Astrocyte of the cerebellum (primary cell): ENCODE measurements at regions not wholly inside any gene's neighbourhood (a gene's known extent, or its start where the extent isn't known, plus 50 kb on each side); places are given as distances from the start of the nearest gene placed in this dataset.
"Not testable (repeated sequence)": the region's sequence is repeated elsewhere in the genome, so short reads cannot be mapped to it uniquely, and the experiment has no call there.

Experiments
- DNase-seq: peaks from one replicate; pipeline ENCODE4 v3.0.0-alpha.2; 2011; ENCODE audit warnings: low read depth
- H3K4me3 ChIP-seq: 2 replicates; pipeline ENCODE4 v1.5.1; 2011; ENCODE audit warnings: mild to moderate bottlenecking, low read depth, low read length, moderate library complexity
- in situ Hi-C: cut with HindIII; loops from 2 replicates; pipeline ENCODE4 v1.10.0; 2017; ENCODE audit warnings: low sequenced_read_pairs
- TF ChIP-seq, protein P1 (sequence below): IDR thresholded peaks from 2 replicates; pipeline ENCODE4 v1.5.1; 2012; ENCODE audit warnings: low read length, low read depth, moderate library complexity, mild to moderate bottlenecking; ENCODE audit errors: missing control alignments

DNA sequence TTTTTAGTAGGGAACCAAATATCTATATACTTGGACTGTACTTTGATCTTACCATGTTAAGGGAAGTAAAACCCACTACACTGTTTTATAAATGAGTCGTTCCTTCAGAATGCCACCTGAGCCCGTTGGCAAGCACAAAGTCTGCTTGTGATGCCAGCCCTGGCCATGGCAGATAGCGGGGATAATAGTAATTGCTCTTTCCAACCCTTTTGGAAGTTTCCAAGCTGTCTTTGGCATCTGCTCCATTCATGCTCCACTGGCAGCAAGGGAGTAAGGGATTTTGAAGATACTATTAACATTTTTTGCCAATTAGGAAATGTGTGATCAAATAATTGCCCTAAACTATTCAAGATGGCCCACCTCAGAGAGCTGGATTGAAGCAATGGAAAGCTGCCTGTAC lies 689.2 kb upstream of the SLIT2 start:
- no peak overlapping the region for H3K4me3 ChIP-seq
- TF ChIP-seq, protein P1, sequence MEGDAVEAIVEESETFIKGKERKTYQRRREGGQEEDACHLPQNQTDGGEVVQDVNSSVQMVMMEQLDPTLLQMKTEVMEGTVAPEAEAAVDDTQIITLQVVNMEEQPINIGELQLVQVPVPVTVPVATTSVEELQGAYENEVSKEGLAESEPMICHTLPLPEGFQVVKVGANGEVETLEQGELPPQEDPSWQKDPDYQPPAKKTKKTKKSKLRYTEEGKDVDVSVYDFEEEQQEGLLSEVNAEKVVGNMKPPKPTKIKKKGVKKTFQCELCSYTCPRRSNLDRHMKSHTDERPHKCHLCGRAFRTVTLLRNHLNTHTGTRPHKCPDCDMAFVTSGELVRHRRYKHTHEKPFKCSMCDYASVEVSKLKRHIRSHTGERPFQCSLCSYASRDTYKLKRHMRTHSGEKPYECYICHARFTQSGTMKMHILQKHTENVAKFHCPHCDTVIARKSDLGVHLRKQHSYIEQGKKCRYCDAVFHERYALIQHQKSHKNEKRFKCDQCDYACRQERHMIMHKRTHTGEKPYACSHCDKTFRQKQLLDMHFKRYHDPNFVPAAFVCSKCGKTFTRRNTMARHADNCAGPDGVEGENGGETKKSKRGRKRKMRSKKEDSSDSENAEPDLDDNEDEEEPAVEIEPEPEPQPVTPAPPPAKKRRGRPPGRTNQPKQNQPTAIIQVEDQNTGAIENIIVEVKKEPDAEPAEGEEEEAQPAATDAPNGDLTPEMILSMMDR = no peak
- DNase-seq = no peak
- in situ Hi-C loops = no loop called here

DNA sequence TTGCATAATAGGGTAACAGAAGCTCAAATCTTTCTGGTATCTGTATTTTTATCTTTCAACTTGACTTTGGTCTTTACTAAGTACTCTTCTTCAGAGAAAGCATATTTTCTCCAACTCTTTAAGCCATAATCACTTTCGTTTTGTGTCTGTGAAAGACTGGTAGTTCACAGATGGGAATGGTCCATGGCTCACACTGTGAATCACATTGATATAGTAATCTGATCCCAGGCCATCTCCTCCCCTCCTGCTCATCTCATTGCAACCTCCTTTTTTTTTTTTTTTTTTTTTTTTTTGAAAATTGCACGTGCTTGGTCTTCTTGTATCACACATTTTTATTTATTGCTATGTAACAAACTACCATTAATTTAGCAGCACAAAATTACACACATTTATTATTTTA lies 694.5 kb upstream of the SLIT2 start:
- H3K4me3 ChIP-seq = no peak overlapping the region
- no peak for DNase-seq
- in situ Hi-C loops = no loop called here
- TF ChIP-seq, protein P1 = no peak

DNA sequence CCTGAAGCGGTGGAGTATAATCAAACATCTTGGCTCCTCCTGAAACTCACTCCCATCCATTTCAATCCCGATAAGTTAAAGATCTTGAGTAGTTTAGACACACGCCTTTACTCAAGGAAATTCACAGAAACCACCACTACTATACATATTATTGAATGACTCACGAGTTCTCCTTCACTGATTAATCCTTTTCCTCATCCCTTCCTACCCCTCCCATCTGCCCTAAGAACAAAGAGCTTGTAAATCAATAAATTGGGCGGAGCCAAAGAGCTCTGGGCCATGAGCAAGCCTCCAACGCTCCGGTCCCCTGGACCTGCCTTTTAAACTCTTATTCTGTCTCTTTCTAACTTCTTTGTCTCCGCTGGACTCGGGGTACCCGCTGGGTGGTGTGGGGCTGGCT lies 695.4 kb upstream of the SLIT2 start:
- DNase-seq, H3K4me3 ChIP-seq, in situ Hi-C loops: not testable (repeated sequence)

DNA sequence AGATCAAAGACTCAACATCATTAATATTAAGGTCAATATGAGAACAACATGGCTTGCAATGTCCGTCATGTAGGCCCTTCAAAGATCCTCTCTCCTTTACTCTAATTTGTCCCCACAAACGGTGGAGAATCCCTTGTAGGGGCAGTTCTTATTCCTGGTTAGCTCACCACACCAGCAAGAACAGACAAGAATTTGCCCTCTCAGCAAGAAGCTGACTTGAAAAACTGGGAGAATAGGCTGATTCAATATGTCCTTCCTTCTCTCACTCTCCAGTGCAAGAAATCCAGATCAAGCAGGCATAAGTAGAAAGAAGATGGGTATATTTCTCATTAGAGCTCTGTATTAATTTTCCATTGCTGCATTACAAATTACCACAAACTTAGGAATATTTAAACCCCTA lies 704.2 kb upstream of the SLIT2 start:
- TF ChIP-seq, protein P1 = no peak
- H3K4me3 ChIP-seq = no peak overlapping the region
- no peak for DNase-seq
- in situ Hi-C loops = no loop called here

DNA sequence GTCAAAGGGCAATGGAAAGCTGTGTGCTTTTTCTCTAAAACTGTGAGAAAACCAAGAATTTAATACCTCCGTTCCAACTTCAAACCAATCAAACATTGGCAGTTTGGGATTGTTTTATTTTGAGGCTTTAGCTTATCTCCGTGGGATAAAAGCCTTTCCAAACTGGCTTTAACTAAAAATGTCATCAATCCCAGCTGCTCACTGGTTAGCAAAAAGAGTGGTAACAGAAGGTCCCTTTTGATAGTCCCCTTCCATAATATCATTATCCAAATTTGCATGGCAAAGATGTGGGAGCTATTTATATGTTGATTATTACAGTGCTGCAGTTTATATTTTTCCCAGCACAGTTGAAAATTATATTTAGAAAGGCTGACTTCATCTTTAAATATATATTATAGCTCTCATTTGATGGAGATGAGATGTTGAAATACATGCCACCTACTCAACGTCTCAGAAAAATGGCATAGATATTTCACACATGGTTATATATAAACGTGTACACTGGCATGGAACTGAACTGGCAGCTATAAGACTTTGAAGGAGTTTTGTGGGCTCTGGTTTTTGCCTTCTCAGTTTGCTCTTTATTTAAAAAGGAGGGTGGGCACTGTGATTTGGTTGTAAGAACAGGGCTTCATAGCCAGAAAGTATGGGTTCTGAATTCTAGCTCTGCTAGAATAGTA lies 707.1 kb upstream of the SLIT2 start:
- in situ Hi-C loops = no loop called here
- TF ChIP-seq, protein P1 = no peak
- no peak for DNase-seq
- no peak overlapping the region for H3K4me3 ChIP-seq

DNA sequence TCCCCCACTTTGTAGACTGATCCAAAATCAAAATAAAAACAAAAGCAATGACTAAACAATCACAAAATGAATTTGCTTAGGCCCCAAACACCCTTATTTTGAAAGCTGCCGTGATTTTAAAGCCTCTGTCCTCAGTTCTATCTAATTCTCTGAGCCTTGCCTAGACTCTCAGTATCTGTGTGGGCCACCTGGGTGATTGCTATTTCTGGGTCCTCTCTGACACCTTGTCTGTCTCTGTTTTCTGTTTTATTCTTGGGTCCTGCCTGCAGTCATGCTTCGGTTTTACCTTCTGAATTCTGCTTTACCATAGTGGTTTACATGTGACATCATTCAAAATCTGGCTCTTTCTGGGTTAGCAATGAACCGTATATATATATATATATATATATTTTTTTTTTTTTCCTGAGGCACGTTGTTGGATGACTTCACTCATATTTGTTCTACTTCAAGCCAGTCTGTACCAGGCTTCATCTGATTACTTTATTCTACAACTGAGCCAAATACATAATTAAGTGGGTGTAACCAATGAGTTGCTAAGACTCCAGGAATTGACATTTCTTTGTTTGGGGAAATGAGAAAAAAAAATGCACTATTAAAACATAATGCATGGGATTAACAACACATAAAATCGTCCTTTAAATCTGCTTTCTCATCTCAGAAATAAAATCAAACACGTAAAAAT lies 710.7 kb upstream of the SLIT2 start:
- TF ChIP-seq, protein P1 = no peak
- no peak for DNase-seq
- in situ Hi-C loops = no loop called here
- no peak overlapping the region for H3K4me3 ChIP-seq

DNA sequence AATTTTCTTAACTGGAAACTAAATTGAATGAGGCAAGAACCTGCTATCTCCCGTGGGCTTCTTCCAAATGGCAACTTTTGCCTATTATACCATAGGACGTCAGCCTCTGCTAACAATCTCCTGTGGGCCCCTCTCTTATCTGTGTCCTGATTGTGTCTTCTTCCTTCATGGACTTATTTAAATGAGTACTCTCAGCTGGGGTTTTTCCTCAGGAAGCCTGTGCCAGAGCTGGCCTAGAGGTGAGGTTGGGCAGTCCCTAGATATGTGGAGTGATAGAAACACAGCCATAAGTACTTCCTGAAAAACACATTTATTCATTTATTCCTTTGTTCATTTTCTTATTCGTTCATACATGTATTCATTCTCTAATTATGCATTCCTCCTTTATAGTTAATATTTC lies 712.5 kb upstream of the SLIT2 start:
- H3K4me3 ChIP-seq = no peak overlapping the region
- DNase-seq = no peak
- in situ Hi-C loops = no loop called here
- TF ChIP-seq, protein P1 = no peak
